Stimulated activated CD4-positive, alpha-beta T cell treated with anti-CD3 and anti-CD28 coated beads, Interleukin-4, amount 100 ng/mL, for 24 hours (primary cell): ENCODE measurements at regions not wholly inside any gene's neighbourhood (a gene's known extent, or its start where the extent isn't known, plus 50 kb on each side); places are given as distances from the start of the nearest gene placed in this dataset.

ENCODE experiments used
- DNase-seq: peaks from one replicate; pipeline ENCODE4 v3.0.0-alpha.2; 2020

DNA sequence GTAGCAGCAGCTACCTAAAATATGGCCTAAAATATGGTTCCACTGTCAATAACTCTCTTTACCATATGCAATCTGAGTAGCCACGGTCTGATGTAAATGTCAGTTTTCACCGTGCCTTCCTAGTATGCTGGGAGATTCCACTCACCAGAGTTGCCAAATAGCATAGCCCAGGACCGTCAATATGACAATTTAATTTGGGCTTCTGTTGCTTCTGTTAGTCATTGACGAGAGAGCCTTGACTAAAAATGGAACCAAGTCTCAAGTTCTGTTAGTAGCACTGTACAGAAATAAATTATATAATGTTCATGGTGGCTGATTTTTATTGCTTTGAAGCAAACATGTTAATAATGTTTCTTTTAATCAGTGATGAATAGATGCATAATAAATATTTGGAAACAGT, 348.4 kb downstream of the BCAT1 start:
- DNase-seq, result no peak

DNA sequence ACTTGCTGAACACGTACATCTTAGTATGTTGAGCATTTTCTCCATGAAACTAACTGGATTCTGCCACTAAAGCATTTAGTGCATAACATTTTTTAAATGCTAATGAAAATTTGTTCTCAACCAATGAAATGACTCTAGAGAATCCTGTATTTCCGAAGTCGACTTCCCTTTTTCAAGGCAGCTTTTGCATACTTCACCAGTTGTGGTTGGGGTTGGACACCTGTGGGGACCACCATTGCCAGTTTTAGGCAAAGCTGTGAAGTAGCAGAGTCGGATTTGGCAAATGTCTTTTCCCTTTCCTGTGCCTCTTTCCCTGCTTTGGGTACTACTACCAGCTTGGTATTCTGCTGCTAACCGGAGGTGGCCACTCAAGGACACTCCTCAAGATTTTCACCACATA, 349.2 kb downstream of the BCAT1 start:
- no peak for DNase-seq

DNA sequence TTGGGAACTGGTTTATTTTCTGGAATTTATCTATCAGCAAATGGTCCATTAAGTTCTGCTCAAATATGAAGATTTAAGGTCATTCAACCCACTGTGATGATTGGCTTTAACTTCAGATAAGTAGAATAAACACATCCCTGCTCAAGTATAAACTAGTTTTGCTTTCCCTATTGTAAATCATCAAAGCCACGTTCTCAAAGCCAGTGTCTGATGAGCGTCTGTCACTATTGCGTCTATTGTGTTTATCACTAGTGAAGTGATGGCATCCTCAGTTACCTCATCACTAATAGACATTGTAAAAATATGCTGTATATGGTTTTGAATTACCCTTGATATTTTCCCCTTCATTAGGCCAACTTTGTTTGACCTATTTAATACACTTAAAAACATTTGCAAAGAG, 351.3 kb downstream of the BCAT1 start:
- no peak for DNase-seq

DNA sequence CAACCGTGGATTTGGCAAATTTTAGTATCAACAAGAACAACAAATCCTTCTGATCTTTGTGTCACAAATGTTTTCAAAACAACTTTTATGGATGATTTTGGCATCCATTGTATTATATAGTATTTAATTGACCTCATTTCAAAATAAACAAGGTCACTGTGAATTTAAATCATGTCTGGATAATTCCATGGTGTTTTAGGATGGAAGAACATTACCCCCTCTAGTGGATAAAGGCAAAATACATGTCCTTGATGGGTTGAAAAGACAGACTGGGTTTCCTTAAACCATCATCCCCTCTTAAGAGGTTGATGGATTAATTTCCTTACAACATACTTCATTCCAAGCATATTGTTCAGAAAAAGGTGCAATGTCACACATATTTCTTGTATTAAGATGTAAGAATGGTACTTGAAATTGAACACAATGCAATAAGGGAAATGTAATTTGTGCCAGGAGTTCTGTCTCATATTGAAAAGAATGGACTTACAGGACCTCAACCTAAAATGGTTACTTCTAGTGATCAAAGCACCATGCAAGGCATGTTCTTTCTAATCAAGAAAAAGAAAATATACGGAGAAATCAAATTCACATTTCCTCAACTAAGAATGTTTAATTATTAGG, 352.0 kb downstream of the BCAT1 start:
- DNase-seq, result no peak

DNA sequence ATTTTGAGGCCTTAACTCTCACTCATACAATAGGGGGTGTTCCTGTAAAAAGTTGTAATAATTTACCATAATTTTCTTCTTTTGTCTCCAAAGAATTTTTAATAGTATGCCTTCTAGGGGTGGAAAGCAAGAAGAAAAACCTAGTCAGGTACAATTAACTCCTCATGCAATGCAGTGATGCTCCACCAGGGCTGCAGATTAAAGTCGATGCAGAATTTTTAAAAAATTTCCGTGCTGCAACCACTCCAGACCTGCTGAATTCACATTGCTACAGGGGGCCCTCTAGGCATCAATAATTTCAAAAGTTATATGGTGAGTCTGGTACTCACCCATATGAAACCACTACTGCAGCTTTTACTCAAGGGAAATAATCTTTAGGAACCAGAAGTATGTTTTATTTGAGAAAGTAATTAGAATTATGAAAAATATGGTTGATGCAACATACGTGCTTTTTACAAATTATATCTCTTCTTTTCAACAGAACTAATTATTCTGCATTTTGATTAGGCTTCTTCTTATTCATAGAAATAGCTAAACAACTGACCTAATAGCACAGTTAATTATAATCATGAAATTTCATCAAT, 353.2 kb downstream of the BCAT1 start:
- DNase-seq, result no peak

DNA sequence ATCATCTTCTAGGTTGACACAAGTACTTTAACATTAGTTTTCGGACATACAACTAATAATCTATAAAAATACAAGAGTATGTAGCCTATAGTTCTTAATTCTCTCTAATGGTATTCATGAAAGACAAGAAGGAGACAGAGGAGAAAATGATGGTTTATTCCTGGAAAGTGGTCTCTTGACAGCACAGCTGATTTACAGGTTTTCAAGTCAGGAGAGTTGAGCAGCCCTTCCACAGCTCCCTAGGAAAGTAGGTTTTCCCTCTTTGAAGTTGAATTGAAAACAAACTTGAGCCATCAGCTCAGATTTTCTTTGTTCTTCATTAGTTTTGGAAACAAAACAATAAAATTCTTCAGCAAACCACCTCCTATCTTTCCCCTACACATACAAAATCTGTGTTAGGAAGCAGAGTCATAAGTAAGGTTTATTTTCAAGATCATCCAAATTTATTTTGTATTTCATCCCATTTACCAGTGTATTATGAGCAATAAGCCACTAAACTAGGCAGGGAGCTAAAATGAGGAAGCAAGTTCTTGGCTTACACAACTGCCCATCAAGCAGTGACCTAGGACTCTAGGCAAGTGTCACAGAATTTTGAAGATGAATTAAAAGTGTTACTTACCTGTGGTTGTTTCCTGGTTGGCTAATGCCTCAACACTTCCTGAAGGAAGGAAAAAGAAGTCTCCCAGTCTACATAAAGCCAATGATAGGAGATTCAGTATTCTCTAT, 357.0 kb downstream of the BCAT1 start:
- DNase-seq, result no peak

DNA sequence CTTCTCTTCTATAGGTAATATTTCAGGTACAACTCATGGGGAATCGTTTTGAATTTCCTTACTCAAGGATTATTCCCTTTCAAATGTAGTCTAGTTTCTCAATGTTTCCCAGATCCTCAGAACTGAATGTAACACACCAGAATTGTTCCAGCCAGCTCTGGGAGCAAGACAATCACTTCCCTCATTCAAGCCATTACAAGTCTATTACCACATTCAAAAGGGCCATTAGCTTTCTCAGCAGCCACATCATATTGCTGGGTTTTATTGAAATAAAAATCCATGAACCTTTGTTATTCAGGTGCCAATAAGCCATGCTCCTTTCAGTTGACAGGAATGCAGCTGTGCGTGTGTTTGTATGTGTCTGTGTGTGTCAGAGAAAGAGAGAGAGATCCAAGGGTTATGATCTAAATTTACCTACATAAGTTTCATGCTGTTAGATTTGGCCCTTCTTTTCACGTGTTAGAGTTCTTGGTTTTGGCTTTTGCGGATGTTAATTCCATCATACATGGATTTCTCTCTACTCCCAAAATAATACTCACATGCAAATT, 357.7 kb downstream of the BCAT1 start:
- no peak for DNase-seq

DNA sequence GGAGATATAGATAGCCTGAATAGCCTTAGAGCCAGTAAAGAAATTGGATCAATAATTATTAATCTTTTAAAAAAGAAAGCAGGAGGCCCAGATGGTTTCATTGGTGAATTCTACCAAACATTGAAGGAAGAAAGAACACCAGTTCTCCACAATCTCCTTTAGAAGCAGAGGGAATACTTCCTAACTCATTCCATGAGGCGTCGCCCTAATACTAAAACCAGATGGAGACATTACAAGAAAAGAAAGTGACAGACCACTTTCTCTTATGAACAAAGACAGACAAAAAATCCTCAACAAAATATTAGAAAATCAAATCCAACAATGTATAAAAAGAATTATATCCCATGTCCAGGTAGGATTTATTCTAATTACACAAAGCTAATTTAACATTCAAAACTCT, 362.6 kb downstream of the BCAT1 start:
- no peak for DNase-seq

DNA sequence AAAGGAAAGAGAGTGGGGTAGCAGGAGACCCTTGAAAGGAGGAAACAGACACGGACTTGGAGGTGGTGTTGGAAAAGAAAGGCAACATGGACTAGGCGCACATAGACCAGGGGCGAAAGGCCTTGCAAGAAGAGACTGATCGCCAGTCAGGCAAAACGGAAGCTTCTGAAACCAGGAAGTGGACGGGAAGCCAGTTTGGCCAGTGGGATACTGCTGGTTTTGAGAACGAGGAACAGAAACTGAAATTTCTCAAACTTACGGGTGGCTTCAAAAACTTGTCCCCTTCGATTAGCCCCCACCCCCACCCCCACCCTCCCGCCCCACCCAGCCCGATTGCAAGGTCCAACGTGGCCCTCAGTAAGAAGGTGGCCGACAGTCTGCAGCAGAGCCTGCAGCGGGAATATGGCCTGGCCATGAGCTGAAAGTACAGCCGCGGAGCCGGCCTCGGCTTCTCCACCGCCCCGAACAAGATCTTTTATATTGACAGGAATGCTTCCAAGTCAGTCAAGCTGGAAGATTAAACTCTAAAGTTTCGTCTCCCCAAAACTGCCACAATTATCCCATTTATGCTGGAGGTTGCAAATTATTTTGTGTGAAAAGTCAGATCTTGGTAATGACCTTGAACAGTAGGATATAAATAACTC, 364.7 kb downstream of the BCAT1 start:
- DNase-seq, result no peak

DNA sequence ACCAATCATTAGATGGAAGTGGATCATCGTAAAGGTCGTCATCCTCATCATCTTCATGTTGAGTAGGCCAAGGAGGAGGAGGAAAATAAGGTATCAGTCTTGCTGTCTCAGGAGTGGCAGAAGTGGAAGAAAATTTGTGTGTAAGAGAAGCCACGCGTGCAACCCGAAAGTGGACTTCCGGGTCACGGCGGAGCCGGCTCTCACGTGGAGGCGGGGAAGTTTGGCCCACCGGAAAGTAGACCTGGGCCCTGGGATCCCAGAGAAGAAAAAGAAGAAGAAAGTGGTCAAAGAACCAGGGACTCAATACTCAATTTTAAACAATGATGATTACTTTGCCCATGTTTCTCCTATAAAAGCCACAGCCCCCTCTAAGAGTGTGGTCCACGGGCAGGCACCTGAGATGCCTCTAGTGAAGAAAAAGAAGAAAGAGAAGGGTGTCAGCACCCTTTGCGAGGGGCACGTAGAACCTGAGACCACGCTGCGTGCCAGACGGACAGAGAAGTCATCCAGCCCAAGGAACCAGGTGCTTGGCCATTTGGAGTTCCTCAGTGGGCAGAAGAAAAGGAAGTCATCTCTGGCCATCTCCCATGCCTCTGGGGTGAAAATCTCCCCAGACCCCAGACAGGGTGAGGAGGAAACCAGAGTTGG, 365.8 kb downstream of the BCAT1 start:
- DNase-seq, result no peak

DNA sequence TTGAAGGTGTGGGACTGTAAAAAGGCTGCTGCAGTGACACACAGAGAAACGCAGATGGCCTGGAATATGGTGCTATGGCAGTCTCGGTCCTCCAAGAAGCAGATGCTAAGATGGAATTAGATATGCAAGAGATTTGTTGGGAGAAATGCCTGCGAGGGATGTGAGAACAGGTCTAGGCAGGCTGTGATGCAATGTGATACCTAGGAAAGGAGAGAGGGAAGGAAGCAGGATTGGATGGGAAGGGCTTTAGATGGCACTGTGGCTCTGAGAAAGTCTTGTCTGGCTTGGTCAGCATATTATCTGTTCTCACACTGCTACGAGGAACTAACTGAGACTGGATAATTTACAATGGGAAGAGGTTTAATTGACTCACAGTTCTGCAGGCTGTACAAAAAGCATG, 374.4 kb downstream of the BCAT1 start:
- no peak for DNase-seq

DNA sequence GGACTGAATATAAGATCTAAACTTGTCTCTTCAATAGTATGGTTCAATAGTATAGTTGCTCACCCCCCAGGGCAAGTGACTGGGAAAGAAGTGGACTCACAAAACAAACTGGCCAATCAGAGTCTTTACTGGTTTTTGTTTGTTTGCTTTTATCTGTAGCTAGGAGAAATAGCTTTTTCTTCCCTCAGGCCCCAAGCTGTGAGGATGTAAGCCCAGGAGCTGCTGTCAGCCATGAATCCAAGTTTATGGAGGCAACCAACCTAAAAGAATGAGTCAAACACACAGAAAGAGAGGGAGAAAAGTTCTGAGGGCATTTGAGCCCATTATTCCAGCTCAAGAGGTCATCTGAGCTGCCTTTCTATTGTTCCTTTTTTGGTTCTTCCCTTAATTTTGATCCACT, 375.3 kb downstream of the BCAT1 start:
- DNase-seq, result no peak

DNA sequence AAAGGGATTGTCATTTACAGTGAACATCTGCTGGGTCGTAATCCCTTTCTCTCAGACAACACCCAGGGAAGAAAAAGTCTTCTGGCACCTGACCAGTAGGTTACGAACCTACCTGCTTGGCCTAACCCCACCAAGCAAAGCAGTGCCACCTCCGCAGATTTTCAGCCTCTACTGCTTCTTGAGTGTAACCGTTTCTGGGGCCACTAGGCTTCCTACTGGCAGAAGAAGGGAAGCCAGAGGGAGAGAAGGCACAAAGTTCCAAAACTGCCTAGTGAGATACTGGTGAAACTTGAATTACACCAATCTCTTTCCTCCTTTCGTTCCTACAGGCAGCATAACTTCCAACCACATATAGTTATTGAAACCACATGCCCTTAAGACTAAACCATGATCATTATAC, 383.6 kb downstream of the BCAT1 start:
- no peak for DNase-seq

DNA sequence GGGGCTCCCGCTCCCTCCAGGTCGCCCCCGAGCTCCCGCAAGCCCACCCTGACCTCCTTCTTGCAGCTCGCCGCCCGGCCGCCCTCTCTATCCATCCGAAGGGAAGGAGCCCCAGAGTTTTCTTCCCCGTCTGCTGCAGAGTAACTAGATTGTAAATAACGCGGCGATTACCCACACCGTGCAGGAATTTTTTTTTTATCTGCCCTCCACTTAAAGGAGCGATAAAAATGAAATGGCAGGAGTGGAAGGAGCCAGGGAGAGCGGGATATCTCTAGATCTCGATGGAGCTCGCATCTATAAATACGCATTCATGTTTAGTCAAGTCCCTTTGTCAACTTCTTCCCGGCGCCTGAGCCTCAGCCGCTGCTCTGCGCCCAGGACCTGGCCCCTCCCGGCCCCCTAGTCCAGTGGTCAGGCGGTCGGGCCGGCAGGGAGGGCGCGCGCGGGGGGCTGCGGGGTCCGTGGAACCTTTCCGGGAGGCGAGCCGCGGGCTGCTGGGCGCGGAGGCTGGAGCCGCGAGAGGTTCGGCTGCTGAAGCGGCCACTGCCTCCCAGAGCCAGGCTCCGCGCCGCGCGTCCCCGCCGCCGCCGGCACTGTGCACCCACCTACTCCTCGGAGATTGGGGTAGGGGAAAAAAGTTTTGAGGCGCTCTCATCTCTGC, 386.0 kb downstream of the BCAT1 start:
- DNase-seq, result no peak

DNA sequence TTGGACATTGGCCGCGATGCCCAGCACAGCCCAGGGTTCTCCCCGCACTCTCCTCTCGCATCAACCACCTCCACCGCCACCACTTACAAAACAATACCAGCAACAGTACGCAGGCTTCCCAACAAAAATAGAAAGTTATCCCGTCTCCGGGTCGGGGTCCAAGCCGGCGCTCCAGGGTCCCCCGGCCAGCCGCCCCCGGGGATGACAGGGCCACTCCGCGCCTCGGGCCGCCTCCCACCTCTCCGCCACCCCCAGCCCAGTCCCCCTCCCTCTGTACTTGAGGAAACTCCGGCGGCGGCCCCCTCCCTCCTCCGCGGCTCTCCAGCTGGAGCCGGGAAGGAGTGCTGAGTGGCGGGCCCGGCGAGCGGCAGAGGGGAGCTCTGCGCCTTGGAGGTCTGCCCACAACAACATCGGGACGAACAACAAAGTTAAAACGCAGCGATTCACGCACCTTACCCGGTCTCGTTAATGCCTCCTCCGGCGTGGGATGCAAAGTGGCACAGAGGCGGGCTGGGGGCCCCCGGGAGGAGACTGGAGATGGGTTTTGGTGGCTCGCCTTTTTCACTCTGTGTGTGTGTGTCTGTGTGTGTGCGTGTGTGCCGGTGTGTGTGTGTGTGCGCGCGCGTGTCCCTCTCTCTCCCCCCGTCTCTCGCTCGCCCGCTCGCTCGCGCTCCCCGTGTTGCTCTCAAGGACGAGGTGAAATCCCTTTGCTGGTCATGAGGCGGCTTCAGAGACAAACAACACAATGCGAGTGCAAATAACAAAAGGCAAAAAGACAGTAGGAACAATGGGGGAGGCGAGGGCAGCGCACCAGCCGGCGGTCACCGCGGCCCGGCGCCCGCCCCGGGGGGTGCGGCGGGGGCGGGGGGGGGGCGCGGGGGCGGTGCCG, 386.8 kb downstream of the BCAT1 start:
- DNase-seq, result no peak

DNA sequence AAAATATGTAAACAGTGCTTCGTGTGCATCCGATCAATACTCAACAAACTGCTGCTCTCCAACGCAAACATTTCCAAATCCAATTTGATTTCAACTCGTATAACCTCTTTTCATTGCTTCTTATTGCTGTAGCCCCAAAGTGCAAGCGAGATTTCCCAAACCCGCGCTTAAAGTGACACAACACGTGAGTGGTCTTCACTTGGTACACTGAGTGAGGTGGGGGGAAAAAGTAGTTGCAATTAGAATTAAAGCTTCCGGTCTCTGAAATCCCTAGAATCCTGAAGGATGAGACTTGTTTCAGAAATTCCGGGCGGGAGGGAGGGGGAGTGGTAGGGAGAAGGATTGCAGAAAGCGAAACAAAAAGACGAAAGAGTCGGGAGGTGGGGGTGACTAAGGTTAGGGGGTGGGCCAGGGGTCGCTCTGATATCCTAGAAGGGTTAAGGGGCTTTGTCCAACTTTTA, 387.5 kb downstream of the BCAT1 start:
- DNase-seq, result no peak

DNA sequence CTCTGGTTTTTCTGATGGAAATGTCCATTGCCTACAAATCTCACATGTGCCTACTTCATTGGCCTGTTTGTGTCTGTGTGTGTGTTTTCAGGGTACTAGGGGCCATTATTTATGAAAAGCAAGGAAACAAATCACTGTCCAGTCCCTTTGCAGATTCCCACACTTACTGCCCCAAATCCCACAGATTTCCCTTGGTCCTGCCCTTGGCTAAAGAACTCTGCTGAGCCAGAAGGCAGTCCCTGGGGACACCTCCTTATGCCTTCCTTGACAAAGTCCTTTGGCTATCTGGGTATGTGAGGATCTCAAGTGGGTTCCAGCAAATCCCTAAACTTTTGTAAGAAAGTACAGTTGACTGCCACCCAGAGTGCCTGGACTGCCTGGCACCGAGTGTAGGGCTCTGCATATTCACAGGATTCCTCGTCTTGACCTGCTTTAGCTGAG, 388.1 kb downstream of the BCAT1 start:
- no peak for DNase-seq

DNA sequence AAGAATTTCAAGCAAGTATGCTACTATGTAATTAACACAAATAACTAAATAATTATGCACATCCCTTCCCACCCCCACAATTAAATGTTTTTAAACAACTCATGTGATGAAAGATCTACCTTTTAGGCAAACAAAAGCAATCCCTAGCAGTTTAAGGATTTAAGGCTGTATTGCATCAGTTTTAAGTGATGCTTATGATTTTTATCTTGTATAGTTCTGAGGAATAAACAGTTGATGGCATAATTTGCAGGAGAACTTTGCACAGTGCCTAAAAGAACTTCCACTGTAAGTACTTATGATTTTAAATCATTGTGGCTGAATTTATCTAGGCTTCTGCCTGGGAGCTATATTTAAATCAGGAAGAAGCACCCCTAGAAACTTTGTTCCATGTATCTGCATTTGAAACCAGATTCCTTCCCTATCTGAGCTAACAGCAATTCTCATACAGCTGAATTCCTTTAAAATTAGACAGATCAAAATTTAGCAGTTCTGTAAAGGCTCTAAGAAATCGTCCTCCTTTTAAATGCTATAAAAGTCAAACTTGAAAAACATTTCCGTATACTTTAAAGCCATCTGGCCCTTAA, 388.6 kb downstream of the BCAT1 start:
- DNase-seq, result no peak

DNA sequence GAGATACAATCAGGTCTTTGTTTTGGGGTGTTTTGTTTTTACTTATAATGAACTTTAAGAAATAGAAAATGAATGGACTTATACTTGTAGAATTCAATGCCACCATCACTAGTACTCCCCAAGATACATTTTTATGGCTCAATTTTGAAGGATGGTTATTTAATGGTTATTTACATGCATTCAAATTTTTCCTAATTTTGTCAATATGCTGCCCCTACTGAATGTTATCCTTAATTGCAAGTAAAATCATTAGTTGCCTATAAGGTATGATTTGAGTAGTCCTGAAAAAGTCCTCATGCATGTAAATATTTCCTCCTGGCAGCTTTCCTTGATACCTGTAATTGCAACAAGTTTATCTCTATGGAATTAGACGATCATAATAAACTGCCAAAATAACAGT, 391.2 kb downstream of the BCAT1 start:
- DNase-seq, result no peak

DNA sequence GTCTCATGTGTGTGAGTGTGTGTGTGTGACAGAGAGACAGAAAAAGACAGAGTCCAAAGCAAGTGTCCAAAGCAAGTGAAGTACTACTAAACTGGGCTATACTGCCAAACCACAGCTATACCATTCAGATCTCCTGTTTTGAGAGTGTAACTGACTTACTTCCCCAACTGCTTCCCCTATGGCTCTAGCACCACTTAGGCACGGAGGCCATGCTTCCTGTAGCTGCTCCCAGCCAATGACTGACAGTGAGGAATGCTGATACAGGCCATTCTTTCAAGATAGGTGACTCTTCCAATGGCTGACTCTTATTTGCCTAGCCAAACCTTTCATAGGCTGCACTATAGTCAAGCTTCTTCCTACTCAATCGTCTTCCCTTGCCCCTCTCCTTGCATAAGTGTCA, 393.2 kb downstream of the BCAT1 start:
- DNase-seq, result no peak
